Endothelial cell of umbilical vein (primary cell): ENCODE measurements at regions not wholly inside any gene's neighbourhood (a gene's known extent, or its start where the extent isn't known, plus 50 kb on each side); places are given as distances from the start of the nearest gene placed in this dataset.

Experiments used
- BruUV-seq: library from RNA; stranded (reverse); fragments of 400-500 nt; replicated peaks from 2 replicates; lab custom pipeline; 2021; lab: Mats Ljungman, UMichigan
- CTCF ChIA-PET: fragments of 300-600, 350-600 bp; sonication (Branson Sonifier 250); formaldehyde crosslinking; loops from one replicate; lab custom pipeline; 2021; ENCODE audit warnings: antibody characterized with exemption, inconsistent platforms; lab: Charles Lee
- POLR2A ChIA-PET: fragments of 300-600, 350-600 bp; sonication (Branson Sonifier 250); formaldehyde crosslinking; loops from one replicate; lab custom pipeline; 2021; ENCODE audit warnings: antibody characterized with exemption, inconsistent platforms; lab: Charles Lee
- DNase-seq: peaks from one replicate; pipeline ENCODE4 v3.0.0-alpha.2; 2011; ENCODE audit warnings: low read depth, low spot score
- FAIRE-seq: peaks from 2 replicates; lab custom pipeline; 2011; peaks lifted over from hg19 to GRCh38; lab: Jason Lieb, UNC
- H2AFZ ChIP-seq: 2 replicates; pipeline ENCODE4 v1.6.0; 2012; ENCODE audit warnings: low read depth, low read length, control low read depth, inconsistent platforms
- H3K27ac ChIP-seq: 2 replicates; pipeline ENCODE4 v1.5.1; 2011; ENCODE audit warnings: low read depth, mild to moderate bottlenecking, control low read depth, low read length, moderate library complexity; ENCODE audit not compliant: insufficient read depth
- H3K27me3 ChIP-seq, 2 experiments: 2 replicates each; pipeline versions ENCODE4 v1.6.0 to v1.6.1; 2011; ENCODE audit warnings: low read length in 2 of 2, mixed read lengths in 1 of 2; ENCODE audit not compliant: control insufficient read depth in 2 of 2, insufficient read depth in 2 of 2
- H3K36me3 ChIP-seq, 2 experiments: 2 replicates in 1 of 2; 3 replicates in 1 of 2; pipeline ENCODE4 v1.5.1; 2011; ENCODE audit warnings: low read length in 2 of 2, mild to moderate bottlenecking in 1 of 2, moderate library complexity in 1 of 2; ENCODE audit not compliant: control insufficient read depth in 2 of 2, insufficient read depth in 2 of 2; ENCODE audit errors: extremely low read depth in 1 of 2
- H3K4me1 ChIP-seq: 3 replicates; pipeline ENCODE4 v1.5.1; 2011; ENCODE audit warnings: mild to moderate bottlenecking, low read length; ENCODE audit not compliant: control insufficient read depth, insufficient read depth; ENCODE audit errors: extremely low read depth
- H3K4me2 ChIP-seq: 2 replicates; pipeline ENCODE4 v1.6.1; 2011; ENCODE audit warnings: low read length, control low read depth, mixed read lengths; ENCODE audit not compliant: insufficient read depth
- H3K4me3 ChIP-seq, 3 experiments: fragments of 200-600 bp in 1 of 3; sonication (generic), shearing (Covaris generic) in 1 of 3; replicated peaks in 1 of 3; 2 replicates each; pipeline ENCODE4 v1.5.1; 2011 to 2016; ENCODE audit warnings: control low read depth in 3 of 3, low read length in 3 of 3, mild to moderate bottlenecking in 2 of 3, inconsistent platforms in 1 of 3, low read depth in 1 of 3, moderate library complexity in 1 of 3; ENCODE audit not compliant: insufficient read depth in 1 of 3
- H3K79me2 ChIP-seq: 2 replicates; pipeline ENCODE4 v1.6.0; 2012; ENCODE audit warnings: low read length, inconsistent platforms; ENCODE audit not compliant: control insufficient read depth, insufficient read depth
- H3K9ac ChIP-seq: replicated peaks from 2 replicates; pipeline ENCODE3; 2011; ENCODE audit warnings: low read length, control low read depth; ENCODE audit not compliant: insufficient read depth; ENCODE audit errors: extremely low read depth
- H3K9me1 ChIP-seq: replicated peaks from 3 replicates; pipeline ENCODE4 v1.6.0; 2011; ENCODE audit warnings: mild to moderate bottlenecking, low read length; ENCODE audit not compliant: control insufficient read depth, insufficient read depth; ENCODE audit errors: extremely low read depth
- H3K9me3 ChIP-seq: replicated peaks from 2 replicates; pipeline ENCODE4 v1.5.1; 2012; ENCODE audit warnings: low read length, inconsistent platforms; ENCODE audit not compliant: control insufficient read depth, insufficient read depth
- H4K20me1 ChIP-seq: replicated peaks from 2 replicates; pipeline ENCODE3; 2011; ENCODE audit warnings: mild to moderate bottlenecking, low read length; ENCODE audit not compliant: control insufficient read depth, insufficient read depth; ENCODE audit errors: extremely low read depth
- EZH2 ChIP-seq: IDR thresholded peaks from 2 replicates; pipeline ENCODE4 v1.6.1; 2012; ENCODE audit warnings: borderline replicate concordance, low read depth, mild to moderate bottlenecking, moderate library complexity, low read length, inconsistent platforms; ENCODE audit not compliant: severe bottlenecking
- FOS ChIP-seq: IDR thresholded peaks from 2 replicates; pipeline ENCODE4 v1.6.1; 2011; ENCODE audit warnings: mild to moderate bottlenecking, low read length, moderate library complexity, borderline replicate concordance; ENCODE audit not compliant: insufficient read depth
- GATA2 ChIP-seq: IDR thresholded peaks from 2 replicates; pipeline ENCODE4 v1.7.0; 2011; ENCODE audit warnings: low read depth, mild to moderate bottlenecking, moderate library complexity, mixed read lengths, low read length; ENCODE audit not compliant: insufficient read length, insufficient read depth
- JUN ChIP-seq: IDR thresholded peaks from 2 replicates; pipeline ENCODE4 v1.6.1; 2011; ENCODE audit warnings: borderline replicate concordance, low read depth; ENCODE audit not compliant: insufficient read length, insufficient read depth
- MYC ChIP-seq: IDR thresholded peaks from one replicate; pipeline ENCODE4 v1.6.1; 2011; ENCODE audit warnings: mild to moderate bottlenecking, low read depth, low read length
- POLR2A ChIP-seq: IDR thresholded peaks from 2 replicates; pipeline ENCODE4 v1.6.1; 2012; ENCODE audit warnings: low read depth, mild to moderate bottlenecking, control low read depth, low read length
- POLR2AphosphoS5 ChIP-seq: IDR thresholded peaks from 2 replicates; pipeline ENCODE4 v1.6.1; 2012; ENCODE audit warnings: low read depth, mild to moderate bottlenecking, control low read depth, low read length, moderate library complexity; ENCODE audit not compliant: insufficient read depth
- dilution Hi-C: fragments of 300-500 bp; cut with MboI; formaldehyde crosslinking; loops from one replicate; pipeline ENCODE4 v1.15.0; 2019; ENCODE audit warnings: low sequenced_read_pairs; ENCODE audit not compliant: extremely low pct_ligation_motif_present
- intact Hi-C: fragments of 100-400 bp; cut with micrococcal nuclease; formaldehyde crosslinking; loops from one replicate; pipeline ENCODE4 v1.10.0; 2022
- TF ChIP-seq, protein P1 (sequence below), 2 donors: IDR thresholded peaks; 1 replicate in 1 of 2; 2 replicates in 1 of 2; pipeline ENCODE4 v1.5.1; 2011; ENCODE audit warnings: low read length in 2 of 2, mild to moderate bottlenecking in 2 of 2, moderate library complexity in 2 of 2, control low read depth in 1 of 2, inconsistent platforms in 1 of 2, low read depth in 1 of 2; ENCODE audit not compliant: insufficient read depth in 1 of 2; ENCODE audit errors: extremely low read depth in 1 of 2
- TF ChIP-seq, protein P2 (sequence below): IDR thresholded peaks from 2 replicates; pipeline ENCODE4 v1.6.1; 2011; ENCODE audit not compliant: insufficient read depth, insufficient read length

DNA sequence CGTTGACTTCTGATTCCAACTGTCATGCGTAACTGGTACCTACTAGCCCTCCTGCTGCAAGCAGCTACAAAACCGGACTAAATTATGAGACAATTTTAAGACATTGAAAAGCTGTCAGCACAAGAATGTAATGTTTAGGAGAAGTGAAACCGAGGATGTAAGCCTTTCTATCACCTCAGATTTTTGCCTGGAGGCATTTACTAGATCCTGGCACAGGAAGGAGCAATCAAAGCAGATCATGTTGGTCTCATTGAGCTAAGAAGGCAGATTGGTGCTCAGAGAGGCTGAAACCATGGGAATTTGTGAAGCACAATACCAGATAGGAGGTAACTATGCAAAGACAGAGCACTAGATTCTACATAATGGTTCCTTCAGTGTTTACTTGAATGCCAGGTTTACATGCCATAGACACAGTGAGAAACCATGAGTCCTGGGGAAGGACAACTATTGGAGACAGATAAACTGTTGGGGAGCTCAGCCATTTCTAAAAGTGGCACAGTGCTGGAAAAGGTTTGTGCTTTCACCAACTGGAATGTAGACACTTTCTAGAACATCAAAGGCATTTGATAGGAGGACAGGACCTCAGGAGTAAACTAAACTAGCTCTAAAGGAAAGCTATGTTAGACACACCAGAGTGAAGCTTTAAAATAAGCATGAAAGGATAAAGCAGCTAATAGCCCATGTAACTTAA is 179.4 kb downstream of the LYPLAL1 start:
- BruUV-seq: no TSS peak
- dilution Hi-C loops: no loop called here

More for the DNA sequence above, 179.4 kb downstream of the LYPLAL1 start:
- intact Hi-C loops: no loop called here
- H3K4me1 ChIP-seq: no peaks in the 10 kb centered on the region
- no peak overlapping the region for H2AFZ ChIP-seq
- TF ChIP-seq, protein P1, sequence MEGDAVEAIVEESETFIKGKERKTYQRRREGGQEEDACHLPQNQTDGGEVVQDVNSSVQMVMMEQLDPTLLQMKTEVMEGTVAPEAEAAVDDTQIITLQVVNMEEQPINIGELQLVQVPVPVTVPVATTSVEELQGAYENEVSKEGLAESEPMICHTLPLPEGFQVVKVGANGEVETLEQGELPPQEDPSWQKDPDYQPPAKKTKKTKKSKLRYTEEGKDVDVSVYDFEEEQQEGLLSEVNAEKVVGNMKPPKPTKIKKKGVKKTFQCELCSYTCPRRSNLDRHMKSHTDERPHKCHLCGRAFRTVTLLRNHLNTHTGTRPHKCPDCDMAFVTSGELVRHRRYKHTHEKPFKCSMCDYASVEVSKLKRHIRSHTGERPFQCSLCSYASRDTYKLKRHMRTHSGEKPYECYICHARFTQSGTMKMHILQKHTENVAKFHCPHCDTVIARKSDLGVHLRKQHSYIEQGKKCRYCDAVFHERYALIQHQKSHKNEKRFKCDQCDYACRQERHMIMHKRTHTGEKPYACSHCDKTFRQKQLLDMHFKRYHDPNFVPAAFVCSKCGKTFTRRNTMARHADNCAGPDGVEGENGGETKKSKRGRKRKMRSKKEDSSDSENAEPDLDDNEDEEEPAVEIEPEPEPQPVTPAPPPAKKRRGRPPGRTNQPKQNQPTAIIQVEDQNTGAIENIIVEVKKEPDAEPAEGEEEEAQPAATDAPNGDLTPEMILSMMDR (IDR thresholded peaks at IDR 0.05; ENCODE audit: extremely low read depth in 1 of 2, insufficient read depth in 1 of 2, low read depth in 1 of 2, low read length in 2 of 2): no peak
- no peak for TF ChIP-seq EZH2
- TF ChIP-seq FOS: no peak
- no peak for TF ChIP-seq JUN
- no peak for TF ChIP-seq POLR2AphosphoS5
- TF ChIP-seq MYC: no peak
- no peak for TF ChIP-seq POLR2A
- no peak for TF ChIP-seq GATA2
- TF ChIP-seq, protein P2, sequence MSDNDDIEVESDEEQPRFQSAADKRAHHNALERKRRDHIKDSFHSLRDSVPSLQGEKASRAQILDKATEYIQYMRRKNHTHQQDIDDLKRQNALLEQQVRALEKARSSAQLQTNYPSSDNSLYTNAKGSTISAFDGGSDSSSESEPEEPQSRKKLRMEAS: no peak
- no peak overlapping the region for H3K4me2 ChIP-seq
- no peaks in the 10 kb centered on the region for H3K79me2 ChIP-seq
- H4K20me1 ChIP-seq: no peaks in the 10 kb centered on the region
- no peak for DNase-seq
- H3K9ac ChIP-seq: no peak overlapping the region
- H3K36me3 ChIP-seq: no peaks in the 10 kb centered on the region
- FAIRE-seq: no peak
- H3K9me1 ChIP-seq: no peaks in the 10 kb centered on the region
- ChIA-PET CTCF (interaction anchor here (1.2 kb wide), 1 partner anchor 13 kb away, joined by 4 read pairs; no protein-coding TSS in a partner anchor), POLR2A (no interaction called here)
- H3K27ac ChIP-seq: no peak overlapping the region
- no peaks in the 10 kb centered on the region for H3K9me3 ChIP-seq
- H3K4me3 ChIP-seq: no peak overlapping the region
- H3K27me3 ChIP-seq: no peaks in the 10 kb centered on the region
